Naive B cell (primary cell): ENCODE measurements at regions not wholly inside any gene's neighbourhood (a gene's known extent, or its start where the extent isn't known, plus 50 kb on each side); places are given as distances from the start of the nearest gene placed in this dataset.

Experiments used
- ATAC-seq, 2 donors: fragments of 150-1000 bp; cut with Tn5 transposase; 2 replicates each; pipeline ENCODE4 v1.10.0; 2021; ENCODE audit warnings: low read depth in 2 of 2, mild to moderate bottlenecking in 2 of 2, moderate library complexity in 2 of 2
- DNase-seq: peaks from one replicate; pipeline ENCODE4 v3.0.0; 2022
- H3K27ac Mint-ChIP-seq, 6 donors: one replicate each; pipeline ENCODE4 v1.8.0; 2020 to 2022; ENCODE audit warnings: mild to moderate bottlenecking in 6 of 6, mixed read lengths in 6 of 6, moderate library complexity in 5 of 6, inconsistent platforms in 2 of 6
- H3K27me3 Mint-ChIP-seq, 3 donors: one replicate each; pipeline ENCODE4 v1.8.0; 2021 to 2022; ENCODE audit warnings: mixed read lengths in 3 of 3, mild to moderate bottlenecking in 1 of 3
- H3K36me3 Mint-ChIP-seq, 2 donors: one replicate each; pipeline ENCODE4 v1.8.0; 2020 to 2022; ENCODE audit warnings: mixed read lengths in 2 of 2, inconsistent platforms in 1 of 2, mild to moderate bottlenecking in 1 of 2
- H3K4me1 Mint-ChIP-seq, 3 donors: one replicate each; pipeline ENCODE4 v1.8.0; 2020 to 2022; ENCODE audit warnings: mixed read lengths in 3 of 3, inconsistent platforms in 1 of 3, mild to moderate bottlenecking in 1 of 3, moderate library complexity in 1 of 3
- H3K4me3 Mint-ChIP-seq, 8 donors: one replicate each; pipeline ENCODE4 v1.8.0; 2020 to 2022; ENCODE audit warnings: mild to moderate bottlenecking in 8 of 8, mixed read lengths in 8 of 8, moderate library complexity in 8 of 8, inconsistent platforms in 2 of 8
- H3K9me3 Mint-ChIP-seq, 7 donors: one replicate each; pipeline ENCODE4 v1.8.0; 2020 to 2022; ENCODE audit warnings: mixed read lengths in 7 of 7, mild to moderate bottlenecking in 5 of 7, inconsistent platforms in 2 of 7, moderate library complexity in 1 of 7

- ATAC-seq = no peak
- H3K4me3 Mint-ChIP-seq = no peak overlapping the region
- peaks cover 4 to 16% (median 12%) of the 10 kb centered on the region in 7 donors for H3K9me3 Mint-ChIP-seq
- no peaks in the 10 kb centered on the region for H3K4me1 Mint-ChIP-seq
- no peak overlapping the region for H3K27ac Mint-ChIP-seq
- DNase-seq = no peak
- peaks cover 8 to 17% (median 12%) of the 10 kb centered on the region in 3 donors for H3K27me3 Mint-ChIP-seq
- peaks cover 7 to 9% of the 10 kb centered on the region in 2 donors for H3K36me3 Mint-ChIP-seq
Observed at GRCh38 chr12:45601888-45602287, 127.6 kb upstream of the ARID2 start.

DNA sequence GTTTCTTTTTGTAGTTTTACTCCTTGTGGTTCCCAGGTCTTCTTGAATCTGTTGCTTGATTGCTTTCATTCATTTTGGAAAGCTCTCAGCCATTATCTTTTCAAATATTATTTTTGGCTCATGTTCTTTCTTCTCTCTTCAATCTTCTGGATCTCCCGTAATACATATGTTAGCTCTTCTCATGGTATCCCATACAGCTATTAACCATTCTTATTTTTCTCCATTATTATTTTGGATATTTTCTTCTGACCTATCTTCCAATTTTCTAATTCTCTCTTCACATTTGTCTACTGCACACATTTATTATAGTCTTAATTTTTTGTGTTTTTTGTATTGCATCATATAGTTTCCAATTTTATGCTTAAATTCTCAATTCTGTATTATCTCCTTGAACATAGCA lies 123.9 kb upstream of the ARID2 start:
- peaks cover 4 to 16% (median 12%) of the 10 kb centered on the region in 7 donors for H3K9me3 Mint-ChIP-seq
- no peak overlapping the region for H3K4me3 Mint-ChIP-seq
- peak overlapping the region in 1 of 6 donors; percentile 50 for H3K27ac Mint-ChIP-seq
- H3K4me1 Mint-ChIP-seq = no peaks in the 10 kb centered on the region
- ATAC-seq (no peak), DNase-seq (no peak)
- H3K27me3 Mint-ChIP-seq = peaks cover 6 to 20% (median 9%) of the 10 kb centered on the region in 3 donors
- H3K36me3 Mint-ChIP-seq = peaks cover 7 to 9% of the 10 kb centered on the region in 2 donors

GRCh38 chr12:45611061-45611460 lies 118.4 kb upstream of the ARID2 start:
- peaks cover 0 to 5% (median 3%) of the 10 kb centered on the region in 3 donors for H3K4me1 Mint-ChIP-seq
- no peak for DNase-seq
- no peak overlapping the region for H3K27ac Mint-ChIP-seq
- H3K36me3 Mint-ChIP-seq = peaks cover under 1 to 5% of the 10 kb centered on the region in 2 donors
- H3K9me3 Mint-ChIP-seq = peaks cover 0 to 4% (median 2%) of the 10 kb centered on the region in 7 donors
- peak overlapping the region in 5 of 8 donors; percentile 16 to 62 (median 25) for H3K4me3 Mint-ChIP-seq
- ATAC-seq = peak in 1 of 2 donors; percentile 25
- H3K27me3 Mint-ChIP-seq = peaks cover 2 to 11% (median 4%) of the 10 kb centered on the region in 3 donors

GRCh38 chr12:45611495-45611894 lies 118.0 kb upstream of the ARID2 start:
- Mint-ChIP-seq H3K36me3 (peaks cover 0 to 5% of the 10 kb centered on the region in 2 donors), H3K27ac (no peak overlapping the region), H3K4me1 (peaks cover 0 to 5% (median 3%) of the 10 kb centered on the region in 3 donors), H3K4me3 (peak overlapping the region in 5 of 8 donors; percentile 16 to 62 (median 24)), H3K27me3 (peaks cover 4 to 11% (median 5%) of the 10 kb centered on the region in 3 donors), H3K9me3 (peaks cover 0 to 2% (median 0%) of the 10 kb centered on the region in 7 donors)
- no peak for DNase-seq
- no peak for ATAC-seq

DNA sequence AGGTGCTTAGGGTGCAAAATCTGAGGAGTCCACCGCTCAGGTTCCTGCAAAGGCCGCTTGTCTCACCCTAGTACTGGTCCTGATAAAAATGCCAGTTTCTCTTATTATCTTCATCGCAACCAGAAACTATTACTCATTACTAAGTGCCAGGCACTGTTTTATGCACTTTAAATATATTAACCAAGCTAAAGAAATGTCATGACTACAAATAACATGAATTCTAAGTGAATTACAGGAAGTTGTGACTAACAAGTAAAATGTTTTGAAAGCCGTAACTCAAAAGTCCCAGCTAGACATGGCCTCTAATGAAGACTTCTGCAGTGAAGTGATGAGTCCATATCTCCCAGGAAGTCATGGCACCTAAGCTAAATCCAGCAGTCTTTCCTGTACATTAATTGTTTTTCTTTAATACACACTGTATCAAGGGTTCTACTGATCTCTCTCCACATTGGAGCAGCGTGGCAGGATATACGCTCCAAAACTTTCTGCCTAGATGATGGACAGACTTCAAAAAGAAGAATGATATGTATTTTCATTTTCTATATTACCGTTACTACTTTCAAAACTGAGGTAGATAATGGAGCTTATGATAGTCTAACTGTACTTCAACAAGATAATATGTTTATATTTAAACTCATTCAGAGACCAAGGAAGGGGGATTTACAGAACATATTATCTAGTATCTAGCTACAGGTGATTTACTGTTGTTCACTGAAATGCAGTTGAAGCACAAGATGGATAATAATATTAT lies 117.3 kb upstream of the ARID2 start:
- peaks cover 4 to 11% (median 5%) of the 10 kb centered on the region in 3 donors for H3K27me3 Mint-ChIP-seq
- no peak overlapping the region for H3K27ac Mint-ChIP-seq
- peaks cover 0 to 5% of the 10 kb centered on the region in 2 donors for H3K36me3 Mint-ChIP-seq
- H3K9me3 Mint-ChIP-seq = peaks cover 0 to 2% (median 0%) of the 10 kb centered on the region in 7 donors
- no peak overlapping the region for H3K4me3 Mint-ChIP-seq
- H3K4me1 Mint-ChIP-seq = peaks cover 0 to 5% (median 3%) of the 10 kb centered on the region in 3 donors
- ATAC-seq (no peak), DNase-seq (no peak)

DNA sequence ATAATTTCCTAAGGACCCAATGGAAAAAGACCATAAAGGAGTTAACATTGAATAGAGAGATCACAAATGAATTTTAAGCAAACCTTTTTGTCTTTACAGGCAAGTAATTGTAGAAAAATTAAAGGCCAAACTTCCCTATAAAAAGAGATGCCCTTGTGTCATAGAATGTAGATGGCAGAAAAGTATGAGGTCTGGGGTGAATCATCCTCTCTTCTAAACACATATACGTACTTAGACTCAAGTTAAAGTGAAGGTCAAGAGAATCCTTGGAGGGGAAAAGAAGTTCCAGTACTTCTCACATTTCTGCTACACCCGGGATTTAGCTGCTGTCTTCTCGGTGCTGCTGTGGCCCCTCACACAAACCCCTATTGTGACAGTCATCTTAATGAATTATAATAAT lies 116.2 kb upstream of the ARID2 start:
- peaks cover 4 to 11% (median 5%) of the 10 kb centered on the region in 3 donors for H3K27me3 Mint-ChIP-seq
- H3K9me3 Mint-ChIP-seq = peaks cover 0 to 2% (median 0%) of the 10 kb centered on the region in 7 donors
- no peak overlapping the region for H3K4me3 Mint-ChIP-seq
- ATAC-seq (no peak), DNase-seq (no peak)
- peaks cover 0 to 5% of the 10 kb centered on the region in 2 donors for H3K36me3 Mint-ChIP-seq
- H3K4me1 Mint-ChIP-seq = peaks cover 0 to 5% (median 3%) of the 10 kb centered on the region in 3 donors
- H3K27ac Mint-ChIP-seq = peak overlapping the region in 1 of 6 donors; percentile 53

DNA sequence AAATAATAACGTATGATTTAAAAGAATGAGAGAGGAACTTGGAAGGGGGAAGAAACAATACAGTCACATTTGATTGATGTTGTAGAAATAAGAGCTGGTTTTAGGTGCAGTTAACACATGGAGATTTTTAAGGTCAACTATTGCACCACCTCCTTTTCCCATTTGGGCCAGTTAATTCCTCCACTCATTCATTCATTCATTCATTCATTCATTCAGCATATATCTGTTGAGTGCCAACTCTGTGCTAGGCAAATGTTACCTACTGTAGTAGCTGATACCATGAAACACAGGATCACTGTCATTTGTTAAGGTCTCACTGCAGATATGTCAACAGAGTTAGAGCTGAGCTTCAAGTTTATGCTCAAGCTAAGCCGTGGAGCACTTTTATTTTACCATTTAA lies 115.7 kb upstream of the ARID2 start:
- DNase-seq (no peak), ATAC-seq (no peak)
- peaks cover 0 to 7% (median 5%) of the 10 kb centered on the region in 3 donors for H3K27me3 Mint-ChIP-seq
- H3K4me3 Mint-ChIP-seq = no peak overlapping the region
- H3K36me3 Mint-ChIP-seq = peaks cover 0 to 5% of the 10 kb centered on the region in 2 donors
- H3K9me3 Mint-ChIP-seq = no peaks in the 10 kb centered on the region
- H3K27ac Mint-ChIP-seq = peak overlapping the region in 1 of 6 donors; percentile 30
- peaks cover 0 to 5% (median 3%) of the 10 kb centered on the region in 3 donors for H3K4me1 Mint-ChIP-seq

DNA sequence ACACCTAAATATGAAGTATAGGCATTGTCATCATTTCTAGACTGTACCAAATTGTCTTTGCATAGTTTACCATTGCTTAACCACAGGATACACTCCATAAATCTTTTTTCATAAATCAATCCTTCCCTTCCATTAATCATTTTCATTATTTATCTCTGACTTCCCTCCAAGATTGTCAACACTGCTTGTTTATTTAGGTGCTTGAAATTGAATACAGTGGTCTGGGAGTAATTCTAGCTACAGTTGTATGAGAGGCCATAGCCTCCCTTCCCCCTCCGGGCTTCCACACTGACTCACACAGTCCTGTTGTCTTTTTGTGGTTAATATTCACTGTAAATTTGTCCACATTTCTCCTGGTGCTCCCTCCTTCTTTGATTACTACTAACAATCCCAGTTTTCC lies 114.2 kb upstream of the ARID2 start:
- ATAC-seq (no peak), DNase-seq (no peak)
- Mint-ChIP-seq H3K27me3 (peaks cover 0 to 5% (median 0%) of the 10 kb centered on the region in 3 donors), H3K4me3 (no peak overlapping the region), H3K27ac (no peak overlapping the region), H3K9me3 (no peaks in the 10 kb centered on the region), H3K36me3 (peaks cover 0 to 5% of the 10 kb centered on the region in 2 donors), H3K4me1 (peaks cover 0 to 5% (median 3%) of the 10 kb centered on the region in 3 donors)

- Mint-ChIP-seq H3K27me3 (peaks cover 8 to 10% (median 9%) of the 10 kb centered on the region in 3 donors), H3K27ac (no peak overlapping the region), H3K36me3 (peaks cover 0 to 5% of the 10 kb centered on the region in 2 donors), H3K9me3 (peaks cover 0 to 5% (median 3%) of the 10 kb centered on the region in 7 donors), H3K4me1 (no peaks in the 10 kb centered on the region), H3K4me3 (no peak overlapping the region)
- no peak for DNase-seq
- no peak for ATAC-seq
Observed at GRCh38 chr12:45619736-45620135, 109.8 kb upstream of the ARID2 start.

DNA sequence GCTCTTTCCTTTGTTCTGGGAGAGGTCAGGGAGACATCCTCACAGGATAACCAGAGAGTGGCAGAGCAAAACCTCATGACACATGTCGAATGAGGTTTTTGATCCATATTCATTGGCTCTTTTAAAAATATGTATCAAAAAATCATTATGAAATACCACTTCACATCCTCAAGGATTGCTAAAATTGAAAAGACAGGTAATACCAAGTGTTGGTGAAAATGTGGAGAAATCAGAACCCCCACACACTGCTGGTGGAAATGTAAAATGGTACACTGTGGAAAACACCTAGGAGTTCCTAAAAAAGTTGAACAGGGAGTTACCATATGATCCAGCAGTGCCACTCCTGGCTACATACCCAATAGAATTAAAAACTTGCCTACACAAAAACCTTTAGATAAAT lies 107.8 kb upstream of the ARID2 start:
- H3K27ac Mint-ChIP-seq = peak overlapping the region in 1 of 6 donors; percentile 47
- H3K9me3 Mint-ChIP-seq = peaks cover 0 to 5% (median 3%) of the 10 kb centered on the region in 7 donors
- H3K4me3 Mint-ChIP-seq = no peak overlapping the region
- no peaks in the 10 kb centered on the region for H3K36me3 Mint-ChIP-seq
- no peaks in the 10 kb centered on the region for H3K4me1 Mint-ChIP-seq
- ATAC-seq = no peak
- peaks cover 5 to 9% (median 8%) of the 10 kb centered on the region in 3 donors for H3K27me3 Mint-ChIP-seq
- no peak for DNase-seq

GRCh38 chr12:45622210-45622937 lies 107.1 kb upstream of the ARID2 start:
- peaks cover 5 to 9% (median 8%) of the 10 kb centered on the region in 3 donors for H3K27me3 Mint-ChIP-seq
- H3K27ac Mint-ChIP-seq = no peak overlapping the region
- H3K36me3 Mint-ChIP-seq = no peaks in the 10 kb centered on the region
- H3K4me3 Mint-ChIP-seq = no peak overlapping the region
- ATAC-seq (no peak), DNase-seq (no peak)
- H3K9me3 Mint-ChIP-seq = peaks cover 0 to 5% (median 3%) of the 10 kb centered on the region in 7 donors
- H3K4me1 Mint-ChIP-seq = no peaks in the 10 kb centered on the region

DNA sequence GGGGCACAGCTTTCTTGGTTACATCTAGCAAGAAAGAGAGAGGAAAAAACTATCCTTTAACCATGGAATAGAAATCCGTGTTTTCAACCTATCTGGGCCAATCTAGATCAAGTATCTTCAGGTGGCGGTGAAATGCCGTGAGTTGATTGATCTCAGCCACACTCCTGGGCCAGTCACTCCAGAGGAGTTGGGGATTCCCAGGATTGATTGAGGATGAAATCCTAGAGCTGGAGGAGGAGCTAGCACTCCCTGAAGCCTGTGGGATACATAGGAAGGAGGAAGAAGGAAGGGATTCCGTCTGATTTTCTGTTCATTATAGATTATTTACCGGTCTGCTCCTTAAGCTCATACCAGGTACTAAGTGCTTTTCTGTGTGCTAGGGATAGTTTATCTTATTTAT lies 106.3 kb upstream of the ARID2 start:
- Mint-ChIP-seq H3K4me3 (no peak overlapping the region), H3K4me1 (no peaks in the 10 kb centered on the region), H3K27ac (no peak overlapping the region), H3K36me3 (no peaks in the 10 kb centered on the region), H3K27me3 (peaks cover 5 to 9% (median 8%) of the 10 kb centered on the region in 3 donors), H3K9me3 (peaks cover 0 to 5% (median 3%) of the 10 kb centered on the region in 7 donors)
- DNase-seq (no peak), ATAC-seq (no peak)

GRCh38 chr12:45623940-45624339 lies 105.6 kb upstream of the ARID2 start:
- no peak for ATAC-seq

More at GRCh38 chr12:45623940-45624339, 105.6 kb upstream of the ARID2 start:
- no peak for DNase-seq
- no peaks in the 10 kb centered on the region for H3K36me3 Mint-ChIP-seq
- peaks cover 0 to 5% (median 3%) of the 10 kb centered on the region in 7 donors for H3K9me3 Mint-ChIP-seq
- H3K4me1 Mint-ChIP-seq = no peaks in the 10 kb centered on the region
- H3K4me3 Mint-ChIP-seq = no peak overlapping the region
- peaks cover 5 to 12% (median 8%) of the 10 kb centered on the region in 3 donors for H3K27me3 Mint-ChIP-seq
- no peak overlapping the region for H3K27ac Mint-ChIP-seq
